ENCODE measurements at regions not wholly inside any gene's neighbourhood (a gene's known extent, or its start where the extent isn't known, plus 50 kb on each side); places are given as distances from the start of the nearest gene placed in this dataset.

DNA sequence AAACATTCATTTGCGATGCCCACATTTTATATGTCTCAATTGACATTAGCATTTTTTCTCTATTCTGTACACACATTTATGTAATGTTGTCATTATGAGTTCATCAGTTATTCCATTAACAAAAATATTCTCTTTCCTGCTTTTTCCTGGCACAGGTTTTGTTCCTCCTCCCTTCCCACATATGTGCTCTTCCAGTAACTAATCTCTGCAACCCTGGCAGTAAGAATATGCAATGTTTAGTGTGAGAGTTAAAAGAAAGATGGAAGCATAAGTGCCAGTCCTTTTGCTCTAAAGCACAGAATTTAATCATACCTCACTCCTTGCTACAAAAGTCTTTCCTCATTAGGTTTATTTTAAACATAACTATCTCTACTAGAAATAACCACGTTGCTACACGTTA is 155.8 kb upstream of the ERBB4 start:
- TF ChIP-seq, protein P1, sequence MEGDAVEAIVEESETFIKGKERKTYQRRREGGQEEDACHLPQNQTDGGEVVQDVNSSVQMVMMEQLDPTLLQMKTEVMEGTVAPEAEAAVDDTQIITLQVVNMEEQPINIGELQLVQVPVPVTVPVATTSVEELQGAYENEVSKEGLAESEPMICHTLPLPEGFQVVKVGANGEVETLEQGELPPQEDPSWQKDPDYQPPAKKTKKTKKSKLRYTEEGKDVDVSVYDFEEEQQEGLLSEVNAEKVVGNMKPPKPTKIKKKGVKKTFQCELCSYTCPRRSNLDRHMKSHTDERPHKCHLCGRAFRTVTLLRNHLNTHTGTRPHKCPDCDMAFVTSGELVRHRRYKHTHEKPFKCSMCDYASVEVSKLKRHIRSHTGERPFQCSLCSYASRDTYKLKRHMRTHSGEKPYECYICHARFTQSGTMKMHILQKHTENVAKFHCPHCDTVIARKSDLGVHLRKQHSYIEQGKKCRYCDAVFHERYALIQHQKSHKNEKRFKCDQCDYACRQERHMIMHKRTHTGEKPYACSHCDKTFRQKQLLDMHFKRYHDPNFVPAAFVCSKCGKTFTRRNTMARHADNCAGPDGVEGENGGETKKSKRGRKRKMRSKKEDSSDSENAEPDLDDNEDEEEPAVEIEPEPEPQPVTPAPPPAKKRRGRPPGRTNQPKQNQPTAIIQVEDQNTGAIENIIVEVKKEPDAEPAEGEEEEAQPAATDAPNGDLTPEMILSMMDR (IDR thresholded peaks at IDR 0.05), result no peak
- TF ChIP-seq POLR2A (IDR thresholded peaks at IDR 0.05), result no peak
